Activated naive CD8-positive, alpha-beta T cell treated with anti-CD3 and anti-CD28 coated beads, Interleukin-2, amount 50 U/mL, for 24 hours (primary cell): ENCODE measurements at regions not wholly inside any gene's neighbourhood (a gene's known extent, or its start where the extent isn't known, plus 50 kb on each side); places are given as distances from the start of the nearest gene placed in this dataset.

Experiments used
- ATAC-seq: fragments of 150-1000 bp; cut with Tn5 transposase; one replicate; pipeline ENCODE4 v1.10.0; 2021
- DNase-seq: peaks from one replicate; pipeline ENCODE4 v3.0.0; 2021
- H3K27ac Mint-ChIP-seq: one replicate; pipeline ENCODE4 v1.8.0; 2021; ENCODE audit warnings: mild to moderate bottlenecking, mixed read lengths
- H3K27me3 Mint-ChIP-seq: one replicate; pipeline ENCODE4 v1.8.0; 2021; ENCODE audit warnings: mixed read lengths
- H3K36me3 Mint-ChIP-seq: one replicate; pipeline ENCODE4 v1.8.0; 2021; ENCODE audit warnings: low read depth, mixed read lengths
- H3K4me1 Mint-ChIP-seq: one replicate; pipeline ENCODE4 v1.8.0; 2021; ENCODE audit warnings: mixed read lengths
- H3K4me3 Mint-ChIP-seq: one replicate; pipeline ENCODE4 v1.8.0; 2021; ENCODE audit warnings: mild to moderate bottlenecking, moderate library complexity, mixed read lengths
- H3K9me3 Mint-ChIP-seq: one replicate; pipeline ENCODE4 v1.8.0; 2021; ENCODE audit warnings: mixed read lengths

GRCh38 chr16:66205287-66206231 is 160.9 kb upstream of the CDH5 start:
- Mint-ChIP-seq H3K27me3 (peaks cover 2% of the 10 kb centered on the region), H3K4me1 (no peaks in the 10 kb centered on the region), H3K36me3 (no peaks in the 10 kb centered on the region), H3K27ac (no peak overlapping the region), H3K9me3 (no peaks in the 10 kb centered on the region), H3K4me3 (no peak overlapping the region)
- no peak for DNase-seq
- no peak for ATAC-seq

- Mint-ChIP-seq H3K4me1 (no peaks in the 10 kb centered on the region), H3K36me3 (no peaks in the 10 kb centered on the region), H3K9me3 (no peaks in the 10 kb centered on the region), H3K27ac (no peak overlapping the region), H3K4me3 (no peak overlapping the region), H3K27me3 (peaks cover 2% of the 10 kb centered on the region)
- DNase-seq (no peak), ATAC-seq (no peak)
These were observed 161.7 kb upstream of the CDH5 start for GRCh38 chr16:66204756-66205155.

- DNase-seq (no peak), ATAC-seq (no peak)
- Mint-ChIP-seq H3K36me3 (no peaks in the 10 kb centered on the region), H3K27ac (no peak overlapping the region), H3K4me1 (no peaks in the 10 kb centered on the region), H3K4me3 (no peak overlapping the region), H3K27me3 (peaks cover 2% of the 10 kb centered on the region), H3K9me3 (no peaks in the 10 kb centered on the region)
These were observed 163.0 kb upstream of the CDH5 start for GRCh38 chr16:66203476-66203875.

- no peak for ATAC-seq
- H3K4me3 Mint-ChIP-seq = no peak overlapping the region
- no peak for DNase-seq
- H3K27ac Mint-ChIP-seq = no peak overlapping the region
- H3K36me3 Mint-ChIP-seq = no peaks in the 10 kb centered on the region
- H3K27me3 Mint-ChIP-seq = no peaks in the 10 kb centered on the region
- no peaks in the 10 kb centered on the region for H3K4me1 Mint-ChIP-seq
- no peaks in the 10 kb centered on the region for H3K9me3 Mint-ChIP-seq
These were observed 167.3 kb upstream of the CDH5 start for GRCh38 chr16:66199189-66199588.

GRCh38 chr16:66198641-66199040 is 167.8 kb upstream of the CDH5 start:
- no peak overlapping the region for H3K4me3 Mint-ChIP-seq
- H3K27ac Mint-ChIP-seq = no peak overlapping the region
- ATAC-seq (no peak), DNase-seq (no peak)
- no peaks in the 10 kb centered on the region for H3K36me3 Mint-ChIP-seq
- no peaks in the 10 kb centered on the region for H3K27me3 Mint-ChIP-seq
- no peaks in the 10 kb centered on the region for H3K9me3 Mint-ChIP-seq
- no peaks in the 10 kb centered on the region for H3K4me1 Mint-ChIP-seq

GRCh38 chr16:66197668-66198278 is 168.7 kb upstream of the CDH5 start:
- Mint-ChIP-seq H3K36me3 (no peaks in the 10 kb centered on the region), H3K9me3 (no peaks in the 10 kb centered on the region), H3K27me3 (no peaks in the 10 kb centered on the region), H3K4me1 (no peaks in the 10 kb centered on the region), H3K4me3 (no peak overlapping the region), H3K27ac (no peak overlapping the region)
- ATAC-seq (no peak), DNase-seq (no peak)

- no peaks in the 10 kb centered on the region for H3K27me3 Mint-ChIP-seq
- no peaks in the 10 kb centered on the region for H3K9me3 Mint-ChIP-seq
- DNase-seq (no peak), ATAC-seq (no peak)
- H3K4me1 Mint-ChIP-seq = no peaks in the 10 kb centered on the region
- no peak overlapping the region for H3K27ac Mint-ChIP-seq
- H3K4me3 Mint-ChIP-seq = no peak overlapping the region
- H3K36me3 Mint-ChIP-seq = no peaks in the 10 kb centered on the region
These were observed 169.7 kb upstream of the CDH5 start for GRCh38 chr16:66196770-66197169.

- Mint-ChIP-seq H3K36me3 (no peaks in the 10 kb centered on the region), H3K27me3 (peaks cover 6% of the 10 kb centered on the region), H3K27ac (no peak overlapping the region), H3K4me1 (no peaks in the 10 kb centered on the region), H3K4me3 (no peak overlapping the region), H3K9me3 (no peaks in the 10 kb centered on the region)
- DNase-seq = no peak
- no peak for ATAC-seq
These were observed 171.6 kb upstream of the CDH5 start for GRCh38 chr16:66194866-66195265.

GRCh38 chr16:66193543-66194229 is 172.8 kb upstream of the CDH5 start:
- H3K27ac Mint-ChIP-seq = no peak overlapping the region

GRCh38 chr16:66190411-66190810 is 176.1 kb upstream of the CDH5 start:
- DNase-seq = no peak
- no peaks in the 10 kb centered on the region for H3K9me3 Mint-ChIP-seq
- no peak for ATAC-seq
- H3K4me3 Mint-ChIP-seq = no peak overlapping the region
- no peaks in the 10 kb centered on the region for H3K4me1 Mint-ChIP-seq
- no peak overlapping the region for H3K27ac Mint-ChIP-seq
- H3K36me3 Mint-ChIP-seq = no peaks in the 10 kb centered on the region
- peaks cover 14% of the 10 kb centered on the region for H3K27me3 Mint-ChIP-seq

More at GRCh38 chr16:66193543-66194229, 172.8 kb upstream of the CDH5 start:
- H3K36me3 Mint-ChIP-seq = no peaks in the 10 kb centered on the region
- H3K4me3 Mint-ChIP-seq = no peak overlapping the region
- DNase-seq (no peak), ATAC-seq (no peak)
- H3K4me1 Mint-ChIP-seq = no peaks in the 10 kb centered on the region
- peaks cover 10% of the 10 kb centered on the region for H3K27me3 Mint-ChIP-seq
- no peaks in the 10 kb centered on the region for H3K9me3 Mint-ChIP-seq

- no peaks in the 10 kb centered on the region for H3K9me3 Mint-ChIP-seq
- no peaks in the 10 kb centered on the region for H3K36me3 Mint-ChIP-seq
- no peak overlapping the region for H3K4me3 Mint-ChIP-seq
- no peak overlapping the region for H3K27ac Mint-ChIP-seq
- no peak for DNase-seq
- ATAC-seq = no peak
- peaks cover 14% of the 10 kb centered on the region for H3K27me3 Mint-ChIP-seq
- no peaks in the 10 kb centered on the region for H3K4me1 Mint-ChIP-seq
These were observed 176.5 kb upstream of the CDH5 start for GRCh38 chr16:66189951-66190350.

GRCh38 chr16:66188917-66189725 is 177.4 kb upstream of the CDH5 start:
- DNase-seq = no peak
- Mint-ChIP-seq H3K36me3 (no peaks in the 10 kb centered on the region), H3K4me3 (no peak overlapping the region), H3K9me3 (no peaks in the 10 kb centered on the region), H3K4me1 (no peaks in the 10 kb centered on the region), H3K27ac (no peak overlapping the region), H3K27me3 (peaks cover 14% of the 10 kb centered on the region)
- ATAC-seq = no peak

- no peak for ATAC-seq
- Mint-ChIP-seq H3K4me1 (no peaks in the 10 kb centered on the region), H3K4me3 (no peak overlapping the region)
These were observed 180.2 kb upstream of the CDH5 start for GRCh38 chr16:66186251-66186785.

GRCh38 chr16:66182592-66182991 is 183.9 kb upstream of the CDH5 start:
- no peak for ATAC-seq
- H3K4me1 Mint-ChIP-seq = no peaks in the 10 kb centered on the region
- DNase-seq = no peak
- H3K27ac Mint-ChIP-seq = no peak overlapping the region
- H3K36me3 Mint-ChIP-seq = no peaks in the 10 kb centered on the region
- peaks cover 8% of the 10 kb centered on the region for H3K9me3 Mint-ChIP-seq
- H3K4me3 Mint-ChIP-seq = no peak overlapping the region
- peaks cover 9% of the 10 kb centered on the region for H3K27me3 Mint-ChIP-seq

More at GRCh38 chr16:66186251-66186785, 180.2 kb upstream of the CDH5 start:
- Mint-ChIP-seq H3K9me3 (no peaks in the 10 kb centered on the region), H3K36me3 (no peaks in the 10 kb centered on the region), H3K27me3 (peaks cover 16% of the 10 kb centered on the region), H3K27ac (no peak overlapping the region)
- DNase-seq = no peak
